Right atrium auricular region (tissue), 2 donors: ENCODE measurements at regions not wholly inside any gene's neighbourhood (a gene's known extent, or its start where the extent isn't known, plus 50 kb on each side); places are given as distances from the start of the nearest gene placed in this dataset.

Source experiments
- DNase-seq: peaks from one replicate; pipeline ENCODE4 v3.0.0-alpha.2; 2019; ENCODE audit warnings: low spot score
- H3K27ac ChIP-seq, 2 donors: fragments of 200-600 bp; sonication (generic); 1 replicate in 1 of 2; 2 replicates in 1 of 2; pipeline ENCODE4 v1.5.1; 2016 to 2019
- H3K27me3 ChIP-seq, 2 donors: fragments of 200-600 bp; sonication (generic); one replicate each; pipeline versions ENCODE4 v1.5.1 to v1.6.0; 2017 to 2019
- H3K36me3 ChIP-seq: fragments of 200-600 bp; sonication (generic); one replicate; pipeline ENCODE4 v1.5.1; 2016
- H3K4me1 ChIP-seq, 2 donors: fragments of 200-600 bp; sonication (generic); one replicate each; pipeline versions ENCODE4 v1.5.1 to v1.6.0; 2017 to 2019
- H3K4me3 ChIP-seq, 2 donors: fragments of 200-600 bp; sonication (generic); 1 replicate in 1 of 2; 2 replicates in 1 of 2; pipeline ENCODE4 v1.5.1; 2017 to 2019; ENCODE audit warnings: mild to moderate bottlenecking in 1 of 2, moderate library complexity in 1 of 2
- H3K9me3 ChIP-seq, 2 donors: fragments of 200-600 bp; sonication (generic); one replicate each; pipeline ENCODE4 v1.5.1; 2019
- CTCF ChIP-seq, 2 donors: fragments of 200-600 bp; sonication (generic); IDR thresholded peaks; one replicate each; pipeline ENCODE4 v1.5.1; 2019; ENCODE audit warnings: antibody characterized with exemption in 2 of 2

GRCh38 chr6:100121854-100122609 is 128.0 kb upstream of the MCHR2 start:
- TF ChIP-seq CTCF (IDR thresholded peaks at IDR 0.05), result no peak
- no peak overlapping the region for H3K27ac ChIP-seq
- H3K9me3 ChIP-seq, result no peaks in the 10 kb centered on the region
- H3K4me1 ChIP-seq, result no peaks in the 10 kb centered on the region
- H3K27me3 ChIP-seq, result no peaks in the 10 kb centered on the region
- no peak overlapping the region for H3K4me3 ChIP-seq
- no peaks in the 10 kb centered on the region for H3K36me3 ChIP-seq
- DNase-seq, result no peak

- Histone ChIP-seq H3K36me3 (no peaks in the 10 kb centered on the region), H3K4me3 (no peak overlapping the region), H3K27me3 (no peaks in the 10 kb centered on the region), H3K27ac (no peak overlapping the region), H3K4me1 (no peaks in the 10 kb centered on the region), H3K9me3 (no peaks in the 10 kb centered on the region)
- no peak for DNase-seq
- TF ChIP-seq CTCF (IDR thresholded peaks at IDR 0.05), result no peak
These were observed 125.2 kb upstream of the MCHR2 start for GRCh38 chr6:100119261-100119660.

GRCh38 chr6:100118301-100118700 is 124.3 kb upstream of the MCHR2 start:
- no peaks in the 10 kb centered on the region for H3K27me3 ChIP-seq
- no peaks in the 10 kb centered on the region for H3K4me1 ChIP-seq
- no peak overlapping the region for H3K27ac ChIP-seq
- no peak for DNase-seq
- H3K36me3 ChIP-seq, result no peaks in the 10 kb centered on the region
- TF ChIP-seq CTCF (IDR thresholded peaks at IDR 0.05), result no peak
- H3K4me3 ChIP-seq, result no peak overlapping the region
- no peaks in the 10 kb centered on the region for H3K9me3 ChIP-seq

GRCh38 chr6:100117680-100118079 is 123.7 kb upstream of the MCHR2 start:
- H3K36me3 ChIP-seq, result no peaks in the 10 kb centered on the region
- no peak overlapping the region for H3K4me3 ChIP-seq
- H3K27me3 ChIP-seq, result no peaks in the 10 kb centered on the region
- H3K27ac ChIP-seq, result no peak overlapping the region
- DNase-seq, result no peak
- TF ChIP-seq CTCF (IDR thresholded peaks at IDR 0.05), result no peak
- H3K9me3 ChIP-seq, result no peaks in the 10 kb centered on the region
- no peaks in the 10 kb centered on the region for H3K4me1 ChIP-seq

- Histone ChIP-seq H3K27me3 (no peaks in the 10 kb centered on the region), H3K4me1 (no peaks in the 10 kb centered on the region), H3K9me3 (no peaks in the 10 kb centered on the region), H3K4me3 (no peak overlapping the region), H3K27ac (no peak overlapping the region), H3K36me3 (no peaks in the 10 kb centered on the region)
- TF ChIP-seq CTCF (IDR thresholded peaks at IDR 0.05), result peak; percentile 46 to 76
- no peak for DNase-seq
These were observed 122.6 kb upstream of the MCHR2 start for GRCh38 chr6:100116411-100117194.
